Activated T-cell treated with anti-CD3 and anti-CD28 coated beads, Interleukin-2, amount 50 U/mL, for 1 hour (primary cell): ENCODE measurements at regions not wholly inside any gene's neighbourhood (a gene's known extent, or its start where the extent isn't known, plus 50 kb on each side); places are given as distances from the start of the nearest gene placed in this dataset.

ENCODE experiments used
- DNase-seq: peaks from one replicate; pipeline ENCODE4 v3.0.0-alpha.2; 2020

DNA sequence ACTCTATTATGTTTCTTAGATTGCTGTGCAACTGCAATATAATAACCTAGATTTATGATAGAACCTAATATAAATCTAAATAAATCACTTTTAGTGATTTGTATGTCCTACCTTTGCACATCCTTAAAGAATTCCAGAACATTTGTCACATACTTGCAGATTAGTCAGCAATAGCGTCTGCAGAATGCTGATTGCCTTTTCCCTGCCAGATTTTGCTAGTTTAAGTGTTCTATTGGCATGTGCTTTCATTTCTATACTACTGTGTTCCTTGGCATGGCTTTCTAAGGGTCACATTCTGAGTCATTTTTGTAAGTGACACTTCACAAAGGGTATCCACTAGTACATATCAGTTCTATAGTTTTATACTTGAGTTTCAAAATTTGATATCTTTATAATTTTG lies 303.1 kb upstream of the GIMD1 start:
- DNase-seq = no peak

DNA sequence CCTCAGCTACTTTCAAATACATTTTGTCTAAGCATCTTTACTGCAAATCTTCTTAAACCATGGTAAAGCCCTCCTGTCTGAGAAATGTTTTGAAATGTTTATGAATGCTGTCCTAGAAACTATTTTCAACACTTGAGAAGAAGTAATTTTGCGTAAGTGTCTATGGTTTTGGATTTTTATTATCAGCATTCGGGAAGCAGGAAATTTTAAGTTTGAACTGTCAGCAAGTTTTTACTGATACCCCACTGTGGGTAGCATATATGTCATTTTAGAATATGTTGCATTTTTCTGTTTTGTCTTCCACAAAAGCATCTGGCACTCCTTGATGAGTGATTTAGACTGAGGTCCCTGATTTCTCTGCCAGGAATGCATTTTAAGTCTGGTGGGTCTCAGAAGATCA lies 302.4 kb upstream of the GIMD1 start:
- no peak for DNase-seq

DNA sequence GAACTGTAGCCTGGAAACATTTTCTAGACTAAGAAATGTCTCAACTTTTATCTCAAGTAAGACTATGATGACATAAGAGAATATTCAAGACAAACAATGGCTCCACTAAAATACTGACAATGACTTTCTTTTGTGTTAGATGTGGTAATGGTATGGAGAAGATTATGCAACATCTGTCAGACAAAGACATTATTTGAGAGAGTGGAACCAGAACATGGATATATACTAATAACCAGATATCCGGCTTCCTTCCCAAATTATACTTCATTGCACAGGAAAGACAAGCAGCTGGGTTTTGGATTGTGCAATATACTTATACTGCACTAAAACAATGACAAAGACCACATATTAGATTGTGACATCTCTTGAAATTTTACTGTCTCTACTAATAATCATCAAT lies 290.8 kb upstream of the GIMD1 start:
- DNase-seq = no peak

DNA sequence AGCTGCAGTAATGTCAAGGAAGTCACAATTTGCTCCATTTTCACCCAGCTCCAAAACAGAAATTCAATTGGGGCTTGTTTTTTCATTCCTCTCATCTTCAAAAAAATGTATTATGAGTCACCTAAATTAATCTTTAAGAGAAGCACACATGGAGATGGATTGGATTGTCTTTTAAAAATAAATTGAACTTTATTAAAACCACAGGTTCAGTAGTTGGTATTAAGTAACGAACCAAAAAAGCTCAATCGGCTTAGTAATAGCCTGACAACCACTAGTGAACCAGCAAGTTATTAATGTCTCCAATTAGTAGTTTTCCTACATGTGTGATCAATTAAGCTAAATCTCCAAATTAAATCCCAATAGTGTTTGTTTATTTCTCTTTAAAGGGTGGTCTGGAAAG lies 283.5 kb upstream of the GIMD1 start:
- no peak for DNase-seq

DNA sequence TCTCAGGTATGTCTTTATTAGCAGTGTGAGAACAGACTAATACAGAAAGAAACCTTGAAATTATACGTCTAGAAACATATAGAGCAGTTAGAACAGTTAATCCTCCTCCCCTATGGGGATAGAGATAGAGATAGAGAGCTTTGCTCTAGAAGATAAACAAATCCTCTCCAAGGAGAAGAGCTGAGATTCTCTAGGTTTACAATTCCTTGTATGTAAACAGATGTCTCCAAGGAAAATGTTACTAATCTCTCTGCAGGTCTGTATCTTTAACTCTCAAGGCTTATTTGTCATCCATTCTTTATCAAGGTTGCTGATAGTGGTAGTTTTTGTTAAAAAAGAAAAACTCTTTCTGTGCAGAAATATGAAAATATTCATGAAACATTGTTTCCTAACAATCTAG lies 282.1 kb upstream of the GIMD1 start:
- DNase-seq = no peak

DNA sequence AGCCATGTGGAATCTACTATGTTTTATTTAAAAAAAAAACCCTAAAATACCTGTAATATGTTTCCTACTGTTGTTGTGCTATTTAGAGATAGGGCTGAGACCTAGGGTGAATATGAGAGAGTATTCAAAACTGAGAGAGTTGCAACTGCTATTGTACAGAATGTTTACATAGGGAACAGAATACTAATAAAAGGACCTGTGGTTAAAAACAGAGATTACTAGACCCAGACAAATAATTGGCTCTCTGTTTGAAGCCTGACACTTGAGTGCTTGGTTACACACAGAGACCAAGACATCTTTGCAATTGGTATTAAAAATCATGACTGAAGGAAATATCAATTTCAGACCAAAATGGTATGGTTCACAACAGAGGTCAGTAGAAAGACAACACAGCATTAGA lies 278.9 kb upstream of the GIMD1 start:
- no peak for DNase-seq

DNA sequence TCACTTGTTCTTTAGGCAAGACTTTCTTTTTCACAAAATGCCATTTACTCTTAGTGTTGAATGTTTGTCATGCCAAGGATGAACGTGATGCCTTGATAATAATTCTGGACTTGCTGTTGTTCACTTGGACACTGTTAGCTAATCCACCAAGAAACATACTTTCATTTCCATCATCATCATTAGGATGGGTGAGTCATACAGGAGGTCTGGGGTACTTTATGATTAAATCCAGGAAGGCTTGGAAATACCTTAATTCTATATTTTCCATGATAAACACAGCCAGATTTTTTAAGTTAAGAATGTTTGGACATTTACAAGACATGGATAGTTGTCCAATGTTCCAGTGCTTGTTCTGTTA lies 260.7 kb upstream of the GIMD1 start:
- DNase-seq = no peak

DNA sequence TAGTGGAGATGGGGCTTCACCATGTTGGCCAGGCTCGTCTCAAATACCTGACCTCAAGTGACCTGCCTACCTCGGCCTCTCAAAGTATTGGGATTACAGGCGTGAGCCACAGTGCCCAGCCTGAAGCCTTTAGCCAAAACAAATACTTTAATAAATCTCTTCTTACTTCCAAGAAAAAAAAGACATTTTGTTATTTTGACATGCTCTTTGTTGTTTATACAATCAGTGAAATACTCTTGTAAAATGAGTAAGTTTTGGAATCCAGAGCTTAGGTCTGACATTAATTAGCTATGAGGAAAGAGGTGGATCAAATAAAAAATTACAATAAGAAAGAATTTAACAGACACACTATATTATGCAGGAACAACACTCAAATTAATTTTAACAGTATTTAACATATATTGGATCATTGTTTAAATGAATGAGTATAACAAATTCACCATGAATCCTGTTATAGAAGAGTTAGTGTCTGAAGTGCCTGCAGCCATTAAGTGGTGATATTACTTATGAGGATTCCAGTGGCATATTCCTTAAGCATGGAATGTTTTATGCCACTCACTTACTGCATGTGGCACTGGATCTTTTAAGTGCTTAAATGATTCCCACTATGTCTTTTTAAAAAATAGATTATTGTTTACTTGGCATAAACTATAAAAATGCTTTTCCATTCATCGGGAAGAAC lies 260.1 kb upstream of the GIMD1 start:
- DNase-seq = no peak

DNA sequence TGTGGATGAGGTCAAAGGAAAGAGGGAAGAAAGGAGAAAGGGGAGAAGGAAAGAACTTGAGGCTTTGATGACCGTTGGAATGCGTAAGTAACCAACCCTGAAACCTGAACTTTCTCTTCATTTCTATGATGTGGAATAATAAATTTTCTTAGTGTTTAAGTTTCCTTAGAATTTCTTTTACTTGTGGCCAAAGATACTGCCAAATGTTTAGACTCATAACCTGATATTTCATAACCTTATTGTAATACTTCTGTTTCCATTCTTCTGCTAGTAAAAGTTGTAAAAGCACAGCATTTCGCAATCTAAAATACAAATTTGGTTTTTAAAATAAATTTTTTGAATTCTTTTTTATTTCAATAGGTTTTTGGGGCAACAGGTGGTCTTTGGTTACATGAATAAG lies 258.5 kb upstream of the GIMD1 start:
- no peak for DNase-seq

DNA sequence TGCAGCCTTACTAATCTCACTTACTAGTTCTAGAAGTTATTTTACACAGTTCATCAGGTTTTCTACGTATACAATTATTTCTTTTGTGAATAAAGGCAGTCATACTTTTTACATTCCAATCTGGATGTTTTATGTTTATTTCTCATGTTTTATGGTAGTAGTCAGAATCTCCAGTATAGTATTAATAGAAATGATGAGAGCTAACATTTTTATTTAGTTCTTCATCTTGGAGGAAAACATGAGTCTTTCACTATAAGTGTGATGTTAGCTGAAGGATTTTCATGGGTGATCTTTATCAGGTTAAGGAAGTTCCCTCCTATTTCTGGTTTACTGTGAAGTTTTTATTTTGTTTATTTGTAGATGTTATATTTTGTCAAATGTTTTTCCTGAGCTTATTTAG lies 256.1 kb upstream of the GIMD1 start:
- DNase-seq = no peak

DNA sequence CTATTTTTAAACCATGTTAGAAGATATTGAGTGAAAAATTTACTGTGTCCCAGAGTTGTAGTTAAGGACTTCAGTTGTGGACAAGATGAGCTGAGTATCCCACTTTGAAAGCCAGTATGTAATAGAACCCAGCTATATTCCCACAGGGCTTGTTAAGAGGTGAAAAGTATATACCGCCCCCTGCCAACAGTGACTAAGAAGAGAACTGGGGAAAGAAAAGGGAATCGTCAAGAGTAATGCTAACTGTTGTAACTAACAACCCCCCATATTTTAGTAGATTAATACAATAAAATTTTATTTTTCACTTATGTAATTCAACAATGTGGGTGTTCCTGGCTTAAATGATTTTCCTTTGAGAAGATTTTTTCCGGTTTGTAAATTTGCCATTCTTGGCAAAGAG lies 250.4 kb upstream of the GIMD1 start:
- no peak for DNase-seq

DNA sequence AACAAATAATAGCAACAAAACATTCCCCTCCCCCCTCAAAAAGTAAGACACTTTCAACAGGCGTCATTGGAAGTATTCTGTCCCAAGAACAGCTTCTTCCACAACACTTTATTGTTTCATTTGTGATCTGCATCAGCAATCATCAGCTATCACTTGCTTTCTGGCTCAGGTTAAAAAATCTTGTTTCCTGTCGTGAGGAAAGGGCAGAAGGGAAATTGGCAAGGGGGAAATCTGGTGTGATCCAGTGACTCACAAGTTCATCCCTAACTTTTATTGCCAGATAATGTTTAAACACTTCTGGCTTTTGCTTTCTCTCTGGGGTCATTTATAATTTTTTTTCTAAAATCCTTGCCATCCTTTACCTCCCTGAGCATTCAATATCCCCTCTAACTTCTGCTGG lies 247.4 kb upstream of the GIMD1 start:
- DNase-seq = no peak

DNA sequence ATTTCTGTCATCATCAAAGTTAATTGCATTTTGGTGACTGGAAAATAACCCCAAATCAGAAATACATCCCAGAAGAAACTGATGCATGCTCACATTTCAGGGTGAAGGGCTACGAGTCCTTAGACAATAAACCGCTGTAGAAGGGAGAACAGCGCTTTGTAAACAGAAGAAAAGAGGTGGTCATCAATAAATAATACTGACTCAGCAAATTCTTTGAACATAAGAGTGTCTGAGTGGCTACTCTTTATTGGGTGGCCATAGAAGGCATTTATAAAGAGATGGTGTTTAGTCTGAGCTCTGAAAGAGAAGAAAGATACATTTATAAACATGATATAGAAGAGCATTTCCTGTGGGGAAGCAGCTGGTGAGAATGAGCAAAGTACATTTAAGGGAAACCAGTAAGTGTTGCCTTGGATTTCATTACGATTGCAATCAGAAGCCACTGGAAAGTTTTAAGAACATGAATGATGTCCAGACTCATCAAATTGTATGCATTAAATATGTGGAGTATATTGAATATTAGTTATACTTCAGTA lies 246.9 kb upstream of the GIMD1 start:
- no peak for DNase-seq

DNA sequence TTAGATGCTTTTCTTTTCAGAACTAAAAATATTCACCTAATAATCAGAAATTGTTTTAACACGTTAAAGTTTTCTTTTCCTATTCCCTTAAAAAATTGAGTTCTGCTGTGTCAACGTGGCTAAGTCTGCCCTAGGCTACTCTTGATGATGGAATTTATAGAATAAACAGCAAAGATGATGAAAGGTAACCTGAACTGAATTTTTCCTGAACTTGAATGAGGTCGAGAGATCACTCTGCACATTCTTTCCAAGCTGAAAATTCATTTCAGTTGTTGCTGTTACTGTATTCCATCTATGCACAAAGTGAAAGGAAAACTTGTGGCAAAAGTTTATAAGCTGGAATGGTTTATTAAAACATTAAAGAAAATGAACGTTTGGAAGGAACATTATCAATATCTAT lies 245.9 kb upstream of the GIMD1 start:
- DNase-seq = no peak

DNA sequence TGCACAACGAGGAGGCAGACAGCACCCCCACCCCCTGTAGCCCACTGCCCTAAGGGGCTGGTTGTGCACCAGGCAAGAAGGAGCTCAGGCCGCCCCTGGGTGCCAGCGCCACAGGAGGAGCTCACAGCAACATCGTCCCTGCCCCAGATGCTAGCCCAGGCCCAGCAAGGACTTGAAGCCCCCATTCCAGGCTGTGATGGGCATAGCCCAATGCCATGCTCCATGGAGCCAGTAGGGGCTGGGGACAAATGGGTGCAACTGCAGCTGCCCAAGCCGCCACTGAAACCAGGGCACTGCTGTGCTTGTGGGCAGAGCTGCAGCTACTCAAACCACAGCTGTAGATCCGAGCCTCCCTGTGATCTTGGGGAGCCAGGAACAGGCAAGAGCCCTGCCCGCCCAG lies 241.3 kb upstream of the GIMD1 start:
- no peak for DNase-seq

DNA sequence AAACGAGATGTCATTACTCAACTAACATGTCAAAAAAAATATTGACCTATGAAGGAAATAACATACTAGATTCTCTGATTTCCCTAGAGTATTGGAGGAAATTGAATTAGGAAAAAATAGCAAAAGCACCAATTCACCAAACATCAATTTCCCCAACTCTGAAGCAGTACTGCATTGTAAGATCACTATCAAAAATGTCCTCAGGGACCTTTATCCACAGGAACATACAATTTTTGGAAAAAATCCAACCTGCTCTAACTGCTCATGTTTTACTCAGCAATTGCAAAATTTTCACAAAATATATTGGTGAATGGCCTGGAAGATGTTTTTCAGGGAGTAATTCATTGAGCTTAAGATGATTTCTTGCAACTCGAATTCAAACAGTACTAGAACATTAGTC lies 239.0 kb upstream of the GIMD1 start:
- DNase-seq = no peak

DNA sequence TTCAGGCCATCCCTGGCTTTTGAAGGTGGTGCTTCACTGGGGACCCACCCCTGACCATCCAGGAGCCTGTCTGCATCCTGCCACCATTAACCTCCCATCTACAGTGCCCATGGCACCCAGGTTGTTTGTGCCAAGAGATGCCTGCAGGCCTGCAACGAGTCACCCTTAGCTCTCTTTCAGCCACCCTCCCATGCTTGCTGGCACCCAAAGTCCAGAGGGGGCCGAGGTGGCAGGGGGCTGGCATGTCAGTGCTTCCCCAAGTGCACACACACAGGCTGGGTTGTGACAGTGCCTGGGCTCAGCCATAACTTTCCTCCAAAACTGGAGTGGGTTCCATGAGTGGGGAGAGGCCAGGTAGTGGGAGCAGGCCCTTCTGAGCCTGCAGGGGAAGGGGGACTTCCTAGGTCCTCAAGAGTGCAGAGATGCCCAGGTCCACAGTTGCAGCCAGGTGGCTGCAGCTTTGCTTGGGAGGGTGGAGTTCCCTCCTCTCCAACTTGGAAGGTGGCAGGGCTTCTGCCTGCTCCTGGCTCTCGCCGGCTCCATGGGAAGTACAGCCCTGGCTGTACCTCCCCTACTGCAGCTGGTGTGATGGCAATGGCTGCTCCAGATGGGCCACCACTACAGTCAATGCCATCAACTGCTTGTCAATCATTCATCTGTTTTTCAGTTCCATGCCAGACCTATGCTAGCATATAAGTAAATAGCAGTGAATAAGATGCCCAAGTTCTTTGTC lies 235.9 kb upstream of the GIMD1 start:
- no peak for DNase-seq

DNA sequence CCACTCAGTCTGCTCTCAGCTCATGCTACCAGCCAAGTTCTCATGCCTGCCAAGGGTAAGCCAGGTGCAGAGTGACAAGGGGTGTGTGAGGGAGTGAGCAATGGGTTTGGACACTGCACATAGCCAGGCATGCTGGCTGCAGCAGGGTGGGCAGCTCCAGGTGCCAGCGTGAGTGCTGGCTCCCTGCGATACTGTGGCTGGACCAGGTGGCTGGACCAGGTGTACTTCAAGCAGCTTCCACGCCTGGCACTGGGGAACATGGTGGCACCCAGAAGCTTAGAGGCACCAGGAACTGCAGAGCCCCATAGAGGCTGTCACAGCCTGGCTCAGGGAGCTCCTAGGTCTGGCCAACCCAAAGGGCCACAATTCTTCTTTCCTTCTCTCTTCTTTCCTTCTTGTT lies 234.9 kb upstream of the GIMD1 start:
- DNase-seq = no peak

DNA sequence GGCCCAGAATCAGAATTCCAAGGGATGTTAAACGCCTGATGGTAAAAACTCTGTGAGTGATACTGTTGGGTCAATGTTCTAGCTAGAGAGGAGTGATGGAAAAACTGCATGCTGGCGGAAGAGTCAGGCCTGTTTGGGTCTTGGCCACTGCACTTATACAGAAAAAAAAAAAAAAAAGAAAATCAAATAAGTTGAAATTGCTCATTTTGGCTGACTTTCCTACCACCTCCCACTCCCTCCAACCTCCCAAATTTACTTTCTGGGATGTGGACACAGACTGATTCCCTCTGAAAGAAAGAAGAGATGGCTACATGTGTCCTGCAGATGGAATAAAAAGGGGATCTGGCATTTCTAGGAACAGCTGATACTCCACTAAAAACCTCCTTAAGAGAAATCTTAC lies 234.1 kb upstream of the GIMD1 start:
- no peak for DNase-seq

DNA sequence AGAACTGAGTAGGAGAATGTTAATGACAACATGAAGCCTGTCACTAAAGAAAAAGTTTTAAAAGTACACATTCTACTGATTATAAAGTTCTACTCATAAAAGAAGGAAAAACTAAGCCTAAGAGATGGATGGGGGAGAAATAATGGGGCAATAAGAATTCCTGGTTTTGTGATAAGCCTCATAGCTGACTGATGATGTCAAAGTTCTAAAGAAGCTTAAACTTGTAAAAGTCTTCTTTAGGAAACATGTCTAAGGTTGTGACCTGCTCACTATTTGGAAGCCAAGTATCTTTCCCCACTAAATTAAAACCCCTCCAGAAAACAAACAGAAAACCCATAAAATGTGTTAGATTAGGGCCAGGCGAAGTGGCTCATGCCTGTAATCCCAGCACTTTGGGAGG lies 232.9 kb upstream of the GIMD1 start:
- DNase-seq = no peak

DNA sequence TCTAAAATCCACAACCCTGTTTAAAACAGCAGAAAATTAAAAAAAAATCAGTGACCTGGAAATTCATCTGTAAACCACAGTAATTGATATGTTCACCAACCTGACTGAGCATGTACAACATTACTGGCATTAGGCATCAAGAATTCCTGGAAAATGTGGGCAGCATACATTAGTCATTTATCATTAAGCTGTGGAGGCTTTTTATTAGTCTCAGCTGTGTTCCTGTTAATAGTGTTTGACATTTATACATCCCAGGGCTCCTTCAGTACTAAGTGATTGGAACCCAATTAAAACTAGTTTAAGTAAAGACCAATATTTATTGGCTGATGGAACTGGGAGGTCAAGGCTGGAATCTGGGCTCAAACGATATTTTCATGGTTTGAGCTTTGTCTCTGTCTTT lies 227.3 kb upstream of the GIMD1 start:
- no peak for DNase-seq

DNA sequence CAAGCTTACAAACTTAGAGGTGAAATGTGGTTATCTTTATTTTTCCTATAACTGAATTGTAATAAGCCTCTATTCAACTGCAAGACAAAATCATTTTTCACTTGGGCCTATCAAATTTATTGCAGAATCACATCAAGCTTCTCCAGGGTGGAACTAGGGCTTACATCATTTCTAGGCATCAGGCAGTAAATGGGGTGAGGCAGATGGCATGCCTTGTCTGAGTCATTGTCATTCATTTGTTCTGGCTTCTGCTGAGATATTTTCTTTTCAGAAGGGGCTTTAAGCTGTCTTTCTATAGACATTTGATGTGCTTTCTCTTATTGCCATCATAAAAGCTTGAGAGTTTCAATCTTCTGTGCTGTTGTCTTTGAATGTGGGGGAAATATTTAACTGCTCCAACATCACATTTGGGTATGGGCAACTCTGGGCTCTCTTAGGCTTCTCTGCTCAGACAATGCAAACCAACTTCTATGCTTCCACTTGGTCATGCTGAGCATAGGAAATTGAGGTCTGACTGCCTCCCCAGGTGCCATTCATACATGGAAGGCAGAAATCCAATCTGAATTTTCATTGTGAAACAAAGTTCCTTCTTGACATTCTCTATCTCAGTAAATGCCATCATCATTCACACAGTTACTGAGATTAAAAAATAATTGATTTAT lies 225.8 kb upstream of the GIMD1 start:
- no peak for DNase-seq

DNA sequence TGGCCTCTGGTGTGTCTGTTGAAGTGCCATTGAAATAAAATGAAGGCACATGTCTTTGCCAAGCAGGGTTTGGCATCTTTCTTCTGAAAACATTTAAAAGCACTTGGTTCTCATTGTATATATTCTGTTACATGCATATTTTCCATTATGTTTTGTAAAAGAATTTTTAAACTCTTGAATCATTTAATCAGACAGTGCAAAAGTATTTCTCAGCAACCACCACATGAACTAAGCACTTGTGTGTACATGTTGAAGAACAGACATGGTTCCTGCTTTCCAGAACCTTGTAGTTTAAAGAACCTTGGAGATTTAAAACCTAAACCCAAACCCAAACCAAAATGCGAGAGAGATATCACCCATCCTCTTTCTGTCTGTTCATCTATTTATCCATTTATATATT lies 220.3 kb upstream of the GIMD1 start:
- DNase-seq = no peak

DNA sequence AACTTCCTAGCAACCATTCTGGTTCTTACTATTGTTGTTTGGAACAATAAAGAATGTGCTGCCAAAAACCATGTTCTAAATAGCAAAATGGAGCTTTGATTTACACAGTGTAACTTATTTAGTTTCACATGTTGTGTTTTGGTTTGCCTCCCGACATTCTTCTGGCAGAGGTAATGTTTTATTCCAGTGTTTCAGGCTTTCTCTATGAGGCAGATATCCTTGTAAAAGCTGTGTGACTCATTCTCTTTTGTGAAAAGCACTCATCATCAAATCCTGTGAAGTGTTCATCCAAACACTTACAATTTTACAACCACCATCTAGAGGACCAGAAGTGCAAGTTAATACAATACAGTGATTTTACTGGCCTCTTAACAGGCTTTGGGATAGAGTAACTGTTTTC lies 219.0 kb upstream of the GIMD1 start:
- DNase-seq = no peak
